ENCODE measurements at regions not wholly inside any gene's neighbourhood (a gene's known extent, or its start where the extent isn't known, plus 50 kb on each side); places are given as distances from the start of the nearest gene placed in this dataset.

GRCh38 chr12:90858252-90858651 is 96.7 kb downstream of the CCER1 start:
- TF ChIP-seq POLR2AphosphoS5 (IDR thresholded peaks at IDR 0.05; ENCODE audit: low read depth, low read length), result no peak
- no peak for TF ChIP-seq POLR2A (IDR thresholded peaks at IDR 0.05; ENCODE audit: low read depth, low read length)
